ENCODE measurements at regions not wholly inside any gene's neighbourhood (a gene's known extent, or its start where the extent isn't known, plus 50 kb on each side); places are given as distances from the start of the nearest gene placed in this dataset.
A peak's percentile ranks its signal among the peaks of the same experiment; 100 is the strongest.

DNA sequence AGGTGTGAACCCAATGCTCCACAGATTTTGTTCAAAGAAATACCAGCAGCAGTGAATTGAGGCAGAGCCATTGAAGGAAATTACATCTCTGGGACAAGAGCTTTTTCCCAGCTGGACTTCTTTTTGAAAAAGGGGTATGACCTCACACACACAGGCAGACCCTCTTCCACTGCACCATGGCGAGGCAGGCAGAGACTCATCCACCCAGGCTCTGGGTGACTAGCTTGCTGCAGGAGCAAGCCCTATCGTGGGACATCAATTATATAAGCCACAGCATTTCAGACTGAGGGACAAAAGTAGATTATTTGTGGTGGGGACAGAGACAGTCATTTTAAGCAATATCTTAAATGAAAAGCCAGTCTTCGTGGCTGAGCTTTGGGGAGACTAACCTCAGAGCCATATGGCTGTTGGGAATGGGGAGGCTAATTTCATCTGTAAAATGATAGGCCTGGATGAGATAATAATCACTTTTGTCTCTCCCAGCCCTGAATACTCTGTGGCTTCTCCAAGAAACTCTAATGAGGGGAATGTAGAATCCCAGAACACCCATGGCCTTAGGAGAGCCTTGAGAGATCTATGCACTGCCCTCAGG is 113.1 kb upstream of the TNC start:
- intact Hi-C loops (cut with DNase I) = loop anchor here in 1 of 10 donors (10.0 kb wide), 1 partner anchor 64 kb away; no protein-coding TSS in a partner anchor
- Histone ChIP-seq H3K36me3 (no peaks in the 10 kb centered on the region), H3K27me3 (peaks cover 0 to 3% (median 0%) of the 10 kb centered on the region in 7 donors), H3K4me3 (no peak overlapping the region), H3K9me3 (peaks cover 0 to 4% (median 0%) of the 10 kb centered on the region in 11 donors), H3K4me1 (peaks cover 0 to 4% (median 0%) of the 10 kb centered on the region in 9 donors), H3K27ac (no peak overlapping the region)
- ATAC-seq (no peak), DNase-seq (no peak)
- TF ChIP-seq, protein P1, sequence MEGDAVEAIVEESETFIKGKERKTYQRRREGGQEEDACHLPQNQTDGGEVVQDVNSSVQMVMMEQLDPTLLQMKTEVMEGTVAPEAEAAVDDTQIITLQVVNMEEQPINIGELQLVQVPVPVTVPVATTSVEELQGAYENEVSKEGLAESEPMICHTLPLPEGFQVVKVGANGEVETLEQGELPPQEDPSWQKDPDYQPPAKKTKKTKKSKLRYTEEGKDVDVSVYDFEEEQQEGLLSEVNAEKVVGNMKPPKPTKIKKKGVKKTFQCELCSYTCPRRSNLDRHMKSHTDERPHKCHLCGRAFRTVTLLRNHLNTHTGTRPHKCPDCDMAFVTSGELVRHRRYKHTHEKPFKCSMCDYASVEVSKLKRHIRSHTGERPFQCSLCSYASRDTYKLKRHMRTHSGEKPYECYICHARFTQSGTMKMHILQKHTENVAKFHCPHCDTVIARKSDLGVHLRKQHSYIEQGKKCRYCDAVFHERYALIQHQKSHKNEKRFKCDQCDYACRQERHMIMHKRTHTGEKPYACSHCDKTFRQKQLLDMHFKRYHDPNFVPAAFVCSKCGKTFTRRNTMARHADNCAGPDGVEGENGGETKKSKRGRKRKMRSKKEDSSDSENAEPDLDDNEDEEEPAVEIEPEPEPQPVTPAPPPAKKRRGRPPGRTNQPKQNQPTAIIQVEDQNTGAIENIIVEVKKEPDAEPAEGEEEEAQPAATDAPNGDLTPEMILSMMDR (IDR thresholded peaks at IDR 0.05) = no peak
- WGBS, 2 donors = 77 to 84% methylated on average over 3 of the region's 3 CpGs

GRCh38 chr9:115232181-115232774 is 114.3 kb upstream of the TNC start:
- peaks cover 0 to 4% (median 0%) of the 10 kb centered on the region in 9 donors for H3K4me1 ChIP-seq
- ATAC-seq (no peak), DNase-seq (no peak)
- no peaks in the 10 kb centered on the region for H3K36me3 ChIP-seq
- H3K4me3 ChIP-seq = no peak overlapping the region
- intact Hi-C loops (cut with DNase I) = loop anchor here in 1 of 10 donors (10.0 kb wide), 1 partner anchor 63 kb away; no protein-coding TSS in a partner anchor
- H3K27ac ChIP-seq = no peak overlapping the region
- H3K27me3 ChIP-seq = peaks cover 0 to 3% (median 0%) of the 10 kb centered on the region in 7 donors
- H3K9me3 ChIP-seq = peaks cover 0 to 4% (median 0%) of the 10 kb centered on the region in 11 donors
- TF ChIP-seq, protein P1 (IDR thresholded peaks at IDR 0.05) = no peak

GRCh38 chr9:115234094-115234493 is 116.1 kb upstream of the TNC start:
- peak in 1 of 8 donors; percentile 47 for ATAC-seq

GRCh38 chr9:115235221-115235620 is 117.3 kb upstream of the TNC start:
- intact Hi-C loops (cut with DNase I) = loop anchor here in 1 of 10 donors (10.0 kb wide), 1 partner anchor 60 kb away; no protein-coding TSS in a partner anchor
- no peaks in the 10 kb centered on the region for H3K36me3 ChIP-seq
- TF ChIP-seq, protein P1 (IDR thresholded peaks at IDR 0.05) = no peak
- H3K27ac ChIP-seq = no peak overlapping the region
- H3K4me3 ChIP-seq = no peak overlapping the region
- no peaks in the 10 kb centered on the region for H3K27me3 ChIP-seq
- WGBS, 2 donors = 53 to 76% methylated on average over 1 of the region's 1 CpG
- no peak for ATAC-seq
- H3K4me1 ChIP-seq = peaks cover 0 to 4% (median 0%) of the 10 kb centered on the region in 9 donors
- no peaks in the 10 kb centered on the region for H3K9me3 ChIP-seq
- DNase-seq = no peak

More at GRCh38 chr9:115234094-115234493, 116.1 kb upstream of the TNC start:
- Histone ChIP-seq H3K27me3 (no peaks in the 10 kb centered on the region), H3K36me3 (no peaks in the 10 kb centered on the region), H3K27ac (no peak overlapping the region), H3K4me3 (no peak overlapping the region), H3K4me1 (peaks cover 0 to 4% (median 0%) of the 10 kb centered on the region in 9 donors), H3K9me3 (peaks cover 0 to 4% (median 0%) of the 10 kb centered on the region in 11 donors)
- TF ChIP-seq, protein P1 (IDR thresholded peaks at IDR 0.05) = no peak
- no peak for DNase-seq
- intact Hi-C loops (cut with DNase I) = loop anchor here in 1 of 10 donors (10.0 kb wide), 1 partner anchor 61 kb away; no protein-coding TSS in a partner anchor
- WGBS, 2 donors = 72 to 75% methylated on average over 2 of the region's 2 CpGs
